Non-pigmented ciliary epithelial cell (primary cell): ENCODE measurements at regions not wholly inside any gene's neighbourhood (a gene's known extent, or its start where the extent isn't known, plus 50 kb on each side); places are given as distances from the start of the nearest gene placed in this dataset.
"Not testable (repeated sequence)": the region's sequence is repeated elsewhere in the genome, so short reads cannot be mapped to it uniquely, and the experiment has no call there.

Experiments used
- DNase-seq: peaks from one replicate; pipeline ENCODE4 v3.0.0-alpha.2; 2010; ENCODE audit warnings: low read depth

- DNase-seq = no peak
These were observed 124.9 kb downstream of the TMEM167A start for GRCh38 chr5:82952326-82952725.

GRCh38 chr5:82944267-82944666 lies 132.9 kb downstream of the TMEM167A start:
- DNase-seq = not testable (repeated sequence)

- DNase-seq = no peak
These were observed 134.9 kb downstream of the TMEM167A start for GRCh38 chr5:82942083-82942881.

- DNase-seq = no peak
These were observed 138.1 kb downstream of the TMEM167A start for GRCh38 chr5:82938901-82939725.

GRCh38 chr5:82932473-82933220 lies 144.5 kb downstream of the TMEM167A start:
- DNase-seq = not testable (repeated sequence)

- no peak for DNase-seq
These were observed 146.1 kb downstream of the TMEM167A start for GRCh38 chr5:82931110-82931509.

GRCh38 chr5:82925061-82925411 lies 152.2 kb downstream of the TMEM167A start:
- no peak for DNase-seq

GRCh38 chr5:82924226-82925060 lies 152.8 kb downstream of the TMEM167A start:
- DNase-seq = no peak

- DNase-seq = no peak
These were observed 155.0 kb downstream of the TMEM167A start for GRCh38 chr5:82922086-82922734.

- no peak for DNase-seq
These were observed 158.7 kb downstream of the TMEM167A start for GRCh38 chr5:82918311-82919031.

- DNase-seq = no peak
These were observed 159.6 kb downstream of the TMEM167A start for GRCh38 chr5:82917584-82917983.

GRCh38 chr5:82913971-82914370 lies 163.2 kb downstream of the TMEM167A start:
- no peak for DNase-seq

GRCh38 chr5:82912462-82912861 lies 164.7 kb downstream of the TMEM167A start:
- DNase-seq = no peak

- DNase-seq = no peak
These were observed 165.3 kb downstream of the TMEM167A start for GRCh38 chr5:82911910-82912309.

GRCh38 chr5:82910905-82911304 lies 166.3 kb downstream of the TMEM167A start:
- DNase-seq = no peak

- DNase-seq = no peak
These were observed 166.7 kb downstream of the TMEM167A start for GRCh38 chr5:82910491-82910890.

- DNase-seq = no peak
These were observed 167.4 kb downstream of the TMEM167A start for GRCh38 chr5:82909771-82910170.

GRCh38 chr5:82905986-82906385 lies 171.2 kb downstream of the TMEM167A start:
- no peak for DNase-seq

GRCh38 chr5:82901281-82901888 lies 175.8 kb downstream of the TMEM167A start:
- no peak for DNase-seq

GRCh38 chr5:82894716-82895115 lies 182.5 kb downstream of the TMEM167A start:
- no peak for DNase-seq
